Tongue (tissue), 1 donor: ENCODE measurements at regions not wholly inside any gene's neighbourhood (a gene's known extent, or its start where the extent isn't known, plus 50 kb on each side); places are given as distances from the start of the nearest gene placed in this dataset.

Experiments used
- DNase-seq: peaks from one replicate; pipeline ENCODE4 v3.0.0-alpha.2; 2015

DNA sequence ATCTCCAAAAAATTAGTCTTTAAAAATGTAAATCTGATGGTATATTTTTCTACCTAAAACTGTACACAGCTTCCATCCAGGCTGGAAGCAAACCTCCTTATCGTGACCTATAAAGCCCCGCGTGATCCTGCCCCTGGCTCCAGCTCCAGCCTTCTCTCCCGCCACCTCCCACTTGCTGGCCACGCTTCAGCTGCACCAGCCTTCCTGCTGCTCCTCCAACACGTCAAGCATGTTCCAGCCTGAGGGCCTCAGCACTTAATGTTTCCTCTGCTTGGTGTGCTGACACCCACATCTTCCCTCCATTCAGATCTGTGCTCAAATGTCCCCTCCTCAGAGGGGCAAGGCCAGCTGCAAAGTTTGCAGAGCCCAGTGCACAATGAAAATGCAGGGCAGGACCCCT lies 123.5 kb upstream of the MAGI3 start:
- DNase-seq, result no peak

DNA sequence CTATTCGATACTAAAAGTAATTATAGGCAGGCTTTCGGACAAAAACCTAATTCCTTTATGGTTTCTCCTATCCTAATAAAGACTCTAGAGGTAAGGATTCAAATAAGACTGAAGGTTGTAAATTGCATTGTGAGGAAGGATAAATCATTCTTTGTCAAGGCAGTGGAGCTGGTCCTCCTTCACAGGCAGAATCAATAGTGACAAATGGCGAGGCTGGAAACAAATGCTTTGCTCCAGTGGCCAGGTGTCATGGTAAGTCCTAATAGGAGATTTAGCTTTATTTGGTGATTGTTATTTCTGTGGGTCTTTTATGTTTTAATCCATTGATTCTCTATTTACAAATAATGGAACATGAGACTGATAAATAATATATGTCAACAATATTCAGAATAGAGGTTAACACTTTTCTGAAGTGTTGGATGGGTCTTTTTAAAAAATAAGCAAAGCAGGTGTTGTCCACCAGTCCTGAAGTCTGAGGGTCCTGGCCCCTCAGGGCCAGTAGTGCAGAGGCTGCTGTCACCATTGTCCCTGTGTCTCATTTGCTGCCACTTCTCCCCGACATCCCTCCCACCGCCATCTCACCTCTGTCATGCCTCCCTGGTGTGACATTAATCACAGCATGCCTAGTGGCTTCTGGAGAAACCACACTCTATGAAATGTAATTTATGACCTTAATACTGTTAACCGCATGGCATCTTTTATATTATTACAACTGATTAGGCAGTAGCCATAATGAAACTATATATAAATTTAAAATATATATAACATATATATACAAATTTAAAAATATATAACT lies 120.9 kb upstream of the MAGI3 start:
- DNase-seq, result no peak

DNA sequence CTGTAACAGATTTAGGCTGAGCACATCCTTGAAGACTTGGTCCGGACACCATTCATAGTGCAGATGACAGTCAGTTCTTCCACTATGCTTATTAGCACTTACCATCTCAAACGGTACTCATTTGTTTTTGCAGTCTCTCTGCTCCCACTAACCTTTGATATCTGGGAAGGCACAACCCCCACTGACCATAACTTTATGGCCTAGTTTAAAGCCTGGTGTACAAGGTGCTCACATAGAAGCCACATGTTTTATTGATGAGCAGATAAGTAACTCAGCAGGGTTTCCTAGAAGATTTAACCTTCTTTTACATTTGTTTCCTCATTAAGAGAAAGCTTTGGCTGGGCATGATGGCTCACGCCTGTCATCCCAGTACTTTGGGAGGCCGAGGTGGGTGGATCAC lies 119.3 kb upstream of the MAGI3 start:
- no peak for DNase-seq

DNA sequence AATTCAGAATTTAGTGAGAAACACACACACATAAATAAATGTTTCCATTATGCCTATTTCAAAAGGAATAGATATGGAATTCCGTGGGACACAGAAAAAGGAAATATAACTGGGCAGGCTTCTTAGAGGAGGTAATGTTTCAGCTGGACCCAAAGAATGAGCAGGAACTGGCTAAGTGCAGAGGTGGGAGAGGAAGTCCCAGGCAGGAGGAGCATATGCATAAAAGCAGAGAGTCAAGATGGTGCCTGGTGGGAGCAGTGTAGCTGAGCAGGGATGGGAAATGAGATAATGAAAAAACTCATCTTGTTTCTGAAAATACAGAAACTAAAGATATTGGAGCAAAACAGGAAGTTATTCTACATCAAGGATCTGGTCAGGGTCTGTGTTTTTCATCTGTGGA lies 115.2 kb upstream of the MAGI3 start:
- no peak for DNase-seq

DNA sequence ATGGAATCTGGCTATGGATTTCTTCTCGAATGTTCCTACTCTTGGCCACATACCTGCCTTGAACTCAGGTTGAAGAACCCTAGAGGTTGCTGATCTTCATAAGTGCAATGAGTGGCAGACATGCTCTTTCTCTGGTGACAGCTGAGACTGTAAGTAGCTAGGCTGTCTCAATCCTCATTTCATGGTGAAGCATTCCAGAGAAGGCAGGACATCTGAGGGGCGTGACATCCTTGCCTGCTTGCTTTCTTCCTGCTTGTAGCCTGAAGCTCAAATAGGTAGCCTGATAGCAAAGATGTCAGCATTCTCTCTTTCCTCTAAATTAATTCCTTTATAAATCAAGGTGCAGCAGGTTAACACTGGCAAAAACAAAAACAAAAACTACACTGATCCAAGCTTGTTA lies 114.6 kb upstream of the MAGI3 start:
- DNase-seq, result peak; percentile 7

DNA sequence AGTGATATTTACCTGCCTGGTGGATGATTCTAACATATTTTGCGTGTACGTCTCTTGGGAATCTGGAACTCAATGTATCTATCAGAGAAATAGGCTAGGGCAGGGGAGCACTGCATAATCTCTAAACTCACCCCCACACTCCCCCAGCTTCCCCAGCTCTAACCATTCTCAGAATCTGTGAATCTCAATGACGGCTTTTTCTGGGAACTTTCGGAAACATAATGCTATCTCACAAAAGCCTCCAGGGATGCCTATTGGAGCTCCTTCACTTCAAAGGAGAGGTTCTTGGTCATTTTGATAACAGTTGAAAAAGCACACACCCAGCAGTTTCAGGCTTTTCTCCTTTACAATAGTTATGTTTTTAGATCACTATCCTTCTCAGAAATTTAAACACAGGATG lies 113.8 kb upstream of the MAGI3 start:
- no peak for DNase-seq

- no peak for DNase-seq
Observed at GRCh38 chr1:113278371-113278770, 111.9 kb upstream of the MAGI3 start.

- DNase-seq, result no peak
Observed at GRCh38 chr1:113278777-113279176, 111.5 kb upstream of the MAGI3 start.

GRCh38 chr1:113279776-113280391 lies 110.4 kb upstream of the MAGI3 start:
- DNase-seq, result no peak

GRCh38 chr1:113280581-113280980 lies 109.7 kb upstream of the MAGI3 start:
- DNase-seq, result no peak

- DNase-seq, result no peak
Observed at GRCh38 chr1:113281550-113281949, 108.8 kb upstream of the MAGI3 start.

DNA sequence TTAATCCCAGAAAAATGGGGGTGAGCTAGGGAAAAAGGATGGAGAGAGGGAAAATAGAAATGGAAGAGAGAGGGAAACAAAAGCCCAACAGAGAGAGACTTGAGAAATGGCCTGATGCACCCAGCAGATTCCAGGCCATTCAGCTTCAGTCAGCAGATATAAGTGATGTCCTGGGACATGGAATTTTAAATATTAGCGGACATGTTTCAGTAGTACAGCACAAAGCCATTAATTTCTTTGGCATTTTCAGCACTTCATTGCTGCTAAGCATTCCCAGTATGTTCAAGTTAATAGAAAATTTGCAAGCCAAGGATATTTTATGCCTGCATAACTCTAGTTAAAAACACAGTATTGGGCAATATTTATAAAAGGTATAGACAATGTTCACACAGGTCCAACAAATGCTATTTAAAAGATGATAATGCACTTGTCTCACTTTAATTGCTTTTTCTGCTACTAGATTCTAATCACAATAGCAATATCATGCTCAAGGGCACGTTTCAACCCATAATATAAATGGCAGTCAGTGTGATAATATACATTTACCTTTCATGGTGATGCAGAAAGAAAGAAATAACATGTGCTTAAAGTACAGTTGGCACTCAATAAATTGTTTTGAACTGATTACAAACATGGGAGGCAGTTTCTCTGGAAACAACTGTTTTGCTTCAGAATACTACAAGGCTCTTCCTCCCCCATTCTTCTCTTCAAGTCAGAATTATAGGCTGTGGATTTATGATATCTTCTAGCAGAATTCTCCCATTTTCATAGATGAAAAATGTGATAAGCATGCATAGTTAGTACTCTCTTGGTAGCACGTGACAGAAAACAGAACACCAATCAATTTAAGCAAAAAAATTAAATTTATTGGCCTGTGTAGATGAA lies 108.1 kb upstream of the MAGI3 start:
- DNase-seq, result no peak

DNA sequence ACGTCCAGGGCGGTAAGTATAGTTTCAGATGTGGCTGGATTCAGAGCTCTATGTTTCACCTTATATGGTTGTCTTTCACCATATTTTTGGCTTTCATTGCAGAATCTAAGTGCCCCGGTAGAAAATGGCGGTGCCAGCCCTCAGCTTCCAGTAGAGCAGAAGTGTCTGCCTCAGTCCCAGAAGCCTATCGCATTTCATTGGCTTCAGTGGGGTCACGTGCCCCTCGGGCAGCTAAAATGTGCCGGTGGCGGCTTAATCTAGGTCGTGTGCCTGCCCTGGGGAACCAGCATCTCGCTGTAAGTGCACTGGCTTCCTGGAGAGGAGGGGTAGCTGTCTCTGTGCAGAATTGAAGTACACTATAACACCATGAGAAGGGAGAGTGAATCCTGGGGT lies 107.4 kb upstream of the MAGI3 start:
- DNase-seq, result no peak

DNA sequence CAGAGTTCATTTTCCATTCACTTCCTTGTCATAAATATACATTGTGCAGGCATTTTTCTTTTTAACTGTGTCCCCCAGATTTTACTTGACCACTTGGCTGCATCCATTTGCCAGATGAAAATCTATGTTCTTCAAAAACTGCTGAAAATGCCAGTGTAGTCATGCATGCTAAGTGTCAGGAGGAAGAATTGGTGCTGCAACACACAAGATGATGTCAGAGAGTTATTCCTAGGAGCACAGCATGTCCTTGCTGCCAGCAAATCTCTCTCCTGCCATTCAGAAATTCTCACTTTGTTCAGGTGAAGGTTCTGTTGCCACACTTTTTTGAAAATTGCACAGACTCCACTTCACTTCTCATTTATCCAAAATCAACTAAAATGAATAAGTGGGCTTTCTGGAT lies 106.4 kb upstream of the MAGI3 start:
- DNase-seq, result no peak

GRCh38 chr1:113286156-113286555 lies 104.2 kb upstream of the MAGI3 start:
- DNase-seq, result no peak

GRCh38 chr1:113291777-113292602 lies 98.3 kb upstream of the MAGI3 start:
- no peak for DNase-seq

GRCh38 chr1:113292603-113293255 lies 97.6 kb upstream of the MAGI3 start:
- no peak for DNase-seq

DNA sequence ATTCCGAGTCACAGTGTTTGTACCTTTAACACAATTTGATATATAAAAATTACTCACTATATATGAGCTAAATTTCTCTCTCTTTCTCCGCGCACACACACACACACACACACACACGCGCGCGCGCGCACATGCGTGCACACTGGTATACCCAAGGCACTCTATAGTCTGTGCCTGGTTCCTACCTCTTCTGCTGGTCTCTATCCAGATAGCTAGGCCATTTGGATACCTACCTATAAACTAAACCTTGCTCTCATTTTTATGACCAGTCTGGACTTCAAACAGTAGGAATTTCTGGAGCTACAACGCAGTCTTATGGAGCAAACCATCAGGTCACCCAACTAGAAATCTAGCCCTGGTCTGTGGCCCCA lies 97.1 kb upstream of the MAGI3 start:
- DNase-seq, result no peak

GRCh38 chr1:113297749-113298148 lies 92.6 kb upstream of the MAGI3 start:
- DNase-seq, result no peak

GRCh38 chr1:113298941-113299340 lies 91.4 kb upstream of the MAGI3 start:
- no peak for DNase-seq

DNA sequence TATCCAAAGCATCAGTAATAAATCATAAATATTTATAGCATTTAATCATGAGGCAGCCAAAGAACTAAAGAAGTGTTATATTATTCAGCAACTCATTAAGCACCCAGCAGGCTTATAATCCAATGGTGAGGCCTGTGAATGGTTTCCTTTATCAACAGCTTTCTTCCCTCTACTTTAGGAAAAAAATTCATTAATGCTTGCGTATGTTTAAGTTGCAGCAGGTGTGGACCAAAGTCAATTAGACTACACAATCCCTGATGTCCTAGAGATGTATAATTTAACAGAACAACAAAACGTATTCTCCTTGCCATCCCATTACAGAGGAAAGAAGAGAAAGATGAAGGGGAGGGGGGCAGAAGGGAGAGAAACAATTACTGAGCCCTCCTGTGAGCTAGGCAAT lies 87.7 kb upstream of the MAGI3 start:
- DNase-seq, result no peak

- peak; percentile 44 for DNase-seq
Observed at GRCh38 chr1:113303267-113303666, 87.0 kb upstream of the MAGI3 start.
